CD4-positive, alpha-beta T cell (primary cell): ENCODE measurements at regions not wholly inside any gene's neighbourhood (a gene's known extent, or its start where the extent isn't known, plus 50 kb on each side); places are given as distances from the start of the nearest gene placed in this dataset.

Experiments
- ATAC-seq: fragments of 200-7000 bp; cut with Tn5 transposase; one replicate; pipeline ENCODE4 v1.10.0; 2022; ENCODE audit warnings: mild to moderate bottlenecking; ENCODE audit not compliant: poor library complexity
- CTCF ChIA-PET: fragments of 350-600 bp; sonication (Branson Sonifier 250); formaldehyde crosslinking; loops from one replicate; lab custom pipeline; 2021; ENCODE audit warnings: antibody characterized with exemption, inconsistent platforms; lab: Charles Lee
- POLR2A ChIA-PET: fragments of 350-600 bp; sonication (Branson Sonifier 250); formaldehyde crosslinking; loops from one replicate; lab custom pipeline; 2021; ENCODE audit warnings: antibody characterized with exemption, inconsistent platforms; lab: Charles Lee
- DNase-seq, 14 experiments: peaks; one replicate each; pipeline ENCODE4 v3.0.0-alpha.2; 2013 to 2020; ENCODE audit warnings: mixed read lengths in 2 of 14
- H3K27ac ChIP-seq, 2 donors: one replicate each; pipeline versions ENCODE4 v1.5.1 to v1.7.0; 2013; ENCODE audit warnings: low read length in 2 of 2, low read depth in 1 of 2, mild to moderate bottlenecking in 1 of 2
- H3K27me3 ChIP-seq, 2 experiments: 1 replicate in 1 of 2; 2 replicates in 1 of 2; pipeline versions ENCODE4 v1.6.1 to v1.7.0; 2013; ENCODE audit warnings: low read length in 2 of 2, control low read depth in 1 of 2, mild to moderate bottlenecking in 1 of 2, moderate library complexity in 1 of 2; ENCODE audit not compliant: insufficient read depth in 2 of 2, control insufficient read depth in 1 of 2
- H3K36me3 ChIP-seq: one replicate; pipeline ENCODE4 v1.6.1; 2013; ENCODE audit warnings: low read length, control low read depth; ENCODE audit not compliant: insufficient read depth
- H3K4me1 ChIP-seq: one replicate; pipeline ENCODE4 v1.6.1; 2013; ENCODE audit warnings: low read length, control low read depth; ENCODE audit not compliant: insufficient read depth
- H3K4me3 ChIP-seq: one replicate; pipeline ENCODE4 v1.5.1; 2013; ENCODE audit warnings: mild to moderate bottlenecking, low read length, moderate library complexity
- H3K9me3 ChIP-seq, 2 experiments: 1 replicate in 1 of 2; 2 replicates in 1 of 2; pipeline versions ENCODE4 v1.6.1 to v1.7.0; 2013; ENCODE audit warnings: low read length in 2 of 2, mild to moderate bottlenecking in 2 of 2, control low read depth in 1 of 2, moderate library complexity in 1 of 2; ENCODE audit not compliant: control insufficient read depth in 1 of 2, insufficient read depth in 1 of 2
- H3K27ac Mint-ChIP-seq: one replicate; pipeline ENCODE4 v1.8.0; 2020; ENCODE audit warnings: mixed read lengths
- H3K27me3 Mint-ChIP-seq: one replicate; pipeline ENCODE4 v1.8.0; 2021; ENCODE audit warnings: mixed read lengths
- H3K36me3 Mint-ChIP-seq: one replicate; pipeline ENCODE4 v1.8.0; 2021; ENCODE audit warnings: low read depth, mixed read lengths
- H3K4me1 Mint-ChIP-seq: one replicate; pipeline ENCODE4 v1.8.0; 2021; ENCODE audit warnings: low read depth, mixed read lengths
- H3K4me3 Mint-ChIP-seq: one replicate; pipeline ENCODE4 v1.8.0; 2020; ENCODE audit warnings: mild to moderate bottlenecking, mixed read lengths
- H3K9me3 Mint-ChIP-seq: one replicate; pipeline ENCODE4 v1.8.0; 2020; ENCODE audit warnings: mixed read lengths
- intact Hi-C, 2 experiments: fragments of 100-400 bp; cut with DNase I in 1 of 2; cut with micrococcal nuclease in 1 of 2; formaldehyde crosslinking; loops; one replicate each; pipeline versions ENCODE4 v1.15.1 to v1.9.0; 2023 to 2025; cut with DNase I, micrococcal nuclease
- TF ChIP-seq, protein P1 (sequence below): fragments of 200-600 bp; IDR thresholded peaks from one replicate; pipeline ENCODE4 v1.8.0; 2022; ENCODE audit warnings: antibody characterized with exemption, mild to moderate bottlenecking

DNA sequence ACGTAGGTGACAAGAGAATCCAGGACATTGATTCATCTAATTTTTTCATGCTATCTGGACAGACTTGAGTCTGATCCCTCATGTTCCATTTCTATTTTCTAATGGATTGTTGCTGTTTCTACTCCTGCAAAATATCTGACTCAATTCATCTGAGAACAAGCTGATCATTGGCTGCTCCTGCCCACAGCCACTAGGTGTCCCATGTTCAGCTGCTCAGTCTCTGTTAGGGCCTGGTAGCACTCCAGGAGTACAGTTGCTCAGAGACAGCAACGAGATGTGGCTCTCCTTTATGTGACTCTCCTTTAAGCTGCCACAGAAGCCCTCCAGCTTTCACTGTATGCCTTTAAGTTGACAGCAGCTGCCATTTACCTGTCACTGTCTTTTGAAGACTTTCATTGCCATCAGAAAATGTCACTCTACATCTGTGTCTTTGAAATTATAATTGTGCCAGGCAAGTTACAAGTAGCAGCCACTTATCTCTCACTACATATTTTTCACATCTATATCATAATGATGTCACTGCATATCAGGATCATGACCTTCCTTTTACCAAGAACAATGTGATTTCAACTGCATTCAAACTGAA is 1944.2 kb upstream of the NUDT12 start:
- no peaks in the 10 kb centered on the region for H3K4me1 Mint-ChIP-seq
- DNase-seq = no peak

DNA sequence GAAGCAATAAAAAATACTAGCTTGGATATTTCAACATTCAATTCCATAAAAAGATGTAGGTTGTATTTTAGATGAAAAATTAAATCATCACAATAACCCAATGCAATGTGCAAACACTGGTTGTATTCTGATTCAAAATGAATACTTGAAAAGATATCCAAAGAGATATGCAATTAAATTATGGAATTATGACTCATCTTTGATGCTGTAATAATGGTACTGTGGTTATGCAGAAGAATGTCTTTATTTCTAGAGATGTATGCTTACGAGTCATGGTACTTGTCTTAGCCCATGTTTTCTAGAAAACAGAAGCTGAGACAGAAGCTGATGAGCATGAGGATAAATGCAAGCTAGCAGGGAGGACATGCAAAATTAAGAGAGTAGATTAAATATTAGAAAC is 1941.4 kb upstream of the NUDT12 start:
- intact Hi-C loops = no loop called here
- H3K4me1 Mint-ChIP-seq = no peaks in the 10 kb centered on the region
- H3K27me3 ChIP-seq = no peaks in the 10 kb centered on the region
- DNase-seq (no peak), ATAC-seq (no peak)
- H3K27ac Mint-ChIP-seq = no peak overlapping the region
- peaks cover 9% of the 10 kb centered on the region for H3K9me3 Mint-ChIP-seq
- no peaks in the 10 kb centered on the region for H3K27me3 Mint-ChIP-seq
- ChIA-PET POLR2A (no interaction called here), CTCF (no interaction called here)
- no peak overlapping the region for H3K27ac ChIP-seq
- H3K36me3 ChIP-seq = no peaks in the 10 kb centered on the region
- TF ChIP-seq, protein P1, sequence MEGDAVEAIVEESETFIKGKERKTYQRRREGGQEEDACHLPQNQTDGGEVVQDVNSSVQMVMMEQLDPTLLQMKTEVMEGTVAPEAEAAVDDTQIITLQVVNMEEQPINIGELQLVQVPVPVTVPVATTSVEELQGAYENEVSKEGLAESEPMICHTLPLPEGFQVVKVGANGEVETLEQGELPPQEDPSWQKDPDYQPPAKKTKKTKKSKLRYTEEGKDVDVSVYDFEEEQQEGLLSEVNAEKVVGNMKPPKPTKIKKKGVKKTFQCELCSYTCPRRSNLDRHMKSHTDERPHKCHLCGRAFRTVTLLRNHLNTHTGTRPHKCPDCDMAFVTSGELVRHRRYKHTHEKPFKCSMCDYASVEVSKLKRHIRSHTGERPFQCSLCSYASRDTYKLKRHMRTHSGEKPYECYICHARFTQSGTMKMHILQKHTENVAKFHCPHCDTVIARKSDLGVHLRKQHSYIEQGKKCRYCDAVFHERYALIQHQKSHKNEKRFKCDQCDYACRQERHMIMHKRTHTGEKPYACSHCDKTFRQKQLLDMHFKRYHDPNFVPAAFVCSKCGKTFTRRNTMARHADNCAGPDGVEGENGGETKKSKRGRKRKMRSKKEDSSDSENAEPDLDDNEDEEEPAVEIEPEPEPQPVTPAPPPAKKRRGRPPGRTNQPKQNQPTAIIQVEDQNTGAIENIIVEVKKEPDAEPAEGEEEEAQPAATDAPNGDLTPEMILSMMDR = no peak
- no peak overlapping the region for H3K4me3 Mint-ChIP-seq
- no peak overlapping the region for H3K4me3 ChIP-seq
- no peaks in the 10 kb centered on the region for H3K36me3 Mint-ChIP-seq
- no peaks in the 10 kb centered on the region for H3K9me3 ChIP-seq
- H3K4me1 ChIP-seq = no peaks in the 10 kb centered on the region

More for the DNA sequence above, 1944.2 kb upstream of the NUDT12 start:
- Histone ChIP-seq H3K4me1 (no peaks in the 10 kb centered on the region), H3K27ac (no peak overlapping the region), H3K27me3 (no peaks in the 10 kb centered on the region), H3K4me3 (no peak overlapping the region), H3K9me3 (peaks cover 0 to 3% of the 10 kb centered on the region in 2 experiments), H3K36me3 (no peaks in the 10 kb centered on the region)
- intact Hi-C loops = no loop called here
- H3K9me3 Mint-ChIP-seq = peaks cover 9% of the 10 kb centered on the region
- H3K27me3 Mint-ChIP-seq = no peaks in the 10 kb centered on the region
- no peak for ATAC-seq
- TF ChIP-seq, protein P1 = no peak
- H3K27ac Mint-ChIP-seq = no peak overlapping the region
- ChIA-PET POLR2A (no interaction called here), CTCF (no interaction called here)
- no peak overlapping the region for H3K4me3 Mint-ChIP-seq
- H3K36me3 Mint-ChIP-seq = no peaks in the 10 kb centered on the region

DNA sequence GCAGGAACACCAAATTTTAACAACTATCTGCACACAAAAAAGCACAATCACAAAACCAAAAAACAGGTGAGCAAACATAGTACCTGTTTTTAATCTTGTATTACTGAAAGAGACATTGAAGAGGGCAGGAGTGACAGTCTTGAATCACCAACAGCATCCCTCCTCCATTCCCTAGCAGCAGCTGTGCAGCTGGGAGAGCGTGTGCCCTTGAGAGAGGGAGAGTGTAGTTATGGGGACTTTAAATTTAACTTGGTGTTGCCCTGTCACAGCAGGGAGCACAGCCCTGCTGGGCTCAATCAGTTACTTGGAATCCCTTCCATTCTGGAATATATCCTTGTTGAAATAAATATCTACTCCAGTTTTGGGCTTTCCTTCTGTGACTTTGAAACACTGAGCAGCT is 1938.7 kb upstream of the NUDT12 start:
- CTCF ChIA-PET = no interaction called here
- Mint-ChIP-seq H3K9me3 (peaks cover 11% of the 10 kb centered on the region), H3K4me3 (no peak overlapping the region), H3K36me3 (no peaks in the 10 kb centered on the region), H3K27ac (no peak overlapping the region), H3K4me1 (no peaks in the 10 kb centered on the region), H3K27me3 (no peaks in the 10 kb centered on the region)
- no peaks in the 10 kb centered on the region for H3K4me1 ChIP-seq
- intact Hi-C loops = no loop called here
- POLR2A ChIA-PET = no interaction called here
- DNase-seq = no peak
- no peak overlapping the region for H3K4me3 ChIP-seq
- TF ChIP-seq, protein P1 = no peak
- H3K9me3 ChIP-seq = peaks cover 0 to 6% of the 10 kb centered on the region in 2 experiments
- ATAC-seq = no peak
- H3K27me3 ChIP-seq = no peaks in the 10 kb centered on the region
- no peak overlapping the region for H3K27ac ChIP-seq
- no peaks in the 10 kb centered on the region for H3K36me3 ChIP-seq
